HG03039 (cell line): ENCODE measurements at regions not wholly inside any gene's neighbourhood (a gene's known extent, or its start where the extent isn't known, plus 50 kb on each side); places are given as distances from the start of the nearest gene placed in this dataset.

Experiments
- ATAC-seq: cut with Tn5 transposase; IDR thresholded peaks from one replicate; pipeline ENCODE4 v1.9.1; 2021; ENCODE audit warnings: mild to moderate bottlenecking, moderate library complexity; ENCODE audit not compliant: unreplicated experiment

- no peak for ATAC-seq
These were observed 108.9 kb upstream of the PROK2 start for GRCh38 chr3:71893702-71894479.

GRCh38 chr3:71893122-71893521, 108.2 kb upstream of the PROK2 start:
- ATAC-seq = no peak

- no peak for ATAC-seq
These were observed 106.5 kb upstream of the PROK2 start for GRCh38 chr3:71891483-71891882.

- no peak for ATAC-seq
These were observed 105.5 kb upstream of the PROK2 start for GRCh38 chr3:71890356-71890931.

GRCh38 chr3:71887256-71887655, 102.3 kb upstream of the PROK2 start:
- ATAC-seq = no peak

- no peak for ATAC-seq
These were observed 100.1 kb upstream of the PROK2 start for GRCh38 chr3:71885006-71885405.

GRCh38 chr3:71881732-71882131, 96.8 kb upstream of the PROK2 start:
- no peak for ATAC-seq

GRCh38 chr3:71881041-71881440, 96.1 kb upstream of the PROK2 start:
- no peak for ATAC-seq

- no peak for ATAC-seq
These were observed 94.1 kb upstream of the PROK2 start for GRCh38 chr3:71879089-71879488.

- no peak for ATAC-seq
These were observed 91.5 kb upstream of the PROK2 start for GRCh38 chr3:71876135-71877105.

GRCh38 chr3:71875461-71875947, 90.6 kb upstream of the PROK2 start:
- peak; percentile 88 for ATAC-seq

GRCh38 chr3:71874618-71875017, 89.7 kb upstream of the PROK2 start:
- no peak for ATAC-seq

- no peak for ATAC-seq
These were observed 88.2 kb upstream of the PROK2 start for GRCh38 chr3:71873093-71873611.

- ATAC-seq = no peak
These were observed 87.3 kb upstream of the PROK2 start for GRCh38 chr3:71872256-71872655.

GRCh38 chr3:71870966-71871512, 86.1 kb upstream of the PROK2 start:
- ATAC-seq = no peak

GRCh38 chr3:71868876-71869275, 83.9 kb upstream of the PROK2 start:
- no peak for ATAC-seq

- no peak for ATAC-seq
These were observed 80.8 kb upstream of the PROK2 start for GRCh38 chr3:71865727-71866126.

GRCh38 chr3:71863563-71864190, 78.7 kb upstream of the PROK2 start:
- ATAC-seq = no peak

- no peak for ATAC-seq
These were observed 77.6 kb upstream of the PROK2 start for GRCh38 chr3:71862371-71863140.

- ATAC-seq = no peak
These were observed 74.2 kb upstream of the PROK2 start for GRCh38 chr3:71859123-71859519.
